ENCODE measurements at regions not wholly inside any gene's neighbourhood (a gene's known extent, or its start where the extent isn't known, plus 50 kb on each side); places are given as distances from the start of the nearest gene placed in this dataset.
"Not testable (repeated sequence)": the region's sequence is repeated elsewhere in the genome, so short reads cannot be mapped to it uniquely, and the experiment has no call there.

DNA sequence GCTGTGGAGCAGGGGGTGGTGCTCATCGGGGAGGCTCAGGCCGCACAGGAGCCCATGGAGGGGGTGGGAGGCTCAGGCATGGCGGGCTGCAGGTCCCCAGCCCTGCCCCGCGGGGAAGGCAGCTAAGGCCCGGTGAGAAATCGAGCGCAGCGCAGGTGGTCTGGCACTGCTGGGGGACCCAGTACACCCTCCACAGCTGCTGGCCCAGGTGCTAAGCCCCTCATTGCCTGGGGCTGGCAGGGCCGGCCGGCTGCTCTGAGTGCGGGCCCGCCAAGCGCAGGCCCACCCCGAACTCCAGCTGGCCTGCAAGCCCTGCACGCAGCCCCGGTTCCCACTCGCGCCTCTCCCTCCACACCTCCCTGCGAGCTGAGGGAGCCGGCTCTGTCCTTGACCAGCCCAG lies 257.3 kb upstream of the CNTN5 start:
- DNase-seq (ENCODE audit: extremely low read depth in 1 of 11, low read depth in 9 of 11, low spot score in 4 of 11) = not testable (repeated sequence)

DNA sequence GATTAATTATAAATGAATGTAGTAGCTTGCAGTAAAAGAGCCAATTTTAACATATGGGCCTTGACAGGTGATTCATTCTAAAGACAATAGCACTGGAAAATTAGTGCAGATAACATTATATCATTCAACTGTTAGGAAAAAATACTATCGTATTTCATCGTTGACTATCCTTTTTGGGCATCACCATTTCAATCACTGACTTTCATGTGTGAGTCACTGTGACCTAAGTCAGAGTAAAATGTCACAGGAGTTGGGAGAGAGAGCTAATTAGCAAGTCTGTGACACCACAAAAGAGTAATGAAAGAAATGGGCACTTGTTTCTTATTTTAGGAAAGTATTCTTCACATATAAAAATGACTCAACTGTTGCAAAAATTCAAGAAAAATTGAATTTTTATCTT lies 253.8 kb upstream of the CNTN5 start:
- no peak for DNase-seq (ENCODE audit: extremely low read depth in 1 of 11, low read depth in 9 of 11, low spot score in 4 of 11)

DNA sequence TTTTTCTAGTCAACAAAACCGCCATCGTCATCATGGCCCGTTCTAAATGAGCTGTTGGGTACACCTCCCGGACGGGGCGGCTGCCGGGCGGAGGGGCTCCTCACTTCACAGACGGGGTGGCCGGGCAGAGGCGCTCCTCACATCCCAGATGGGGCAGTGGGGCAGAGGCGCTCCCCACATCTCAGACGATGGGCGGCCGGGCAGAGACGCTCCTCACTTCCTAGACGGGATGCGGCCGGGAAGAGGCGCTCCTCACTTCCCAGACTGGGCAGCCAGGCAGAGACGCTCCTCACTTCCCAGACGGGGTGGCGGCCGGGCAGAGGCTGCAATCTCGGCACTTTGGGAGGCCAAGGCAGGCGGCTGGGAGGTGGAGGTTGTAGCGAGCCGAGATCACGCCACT lies 250.7 kb upstream of the CNTN5 start:
- DNase-seq (ENCODE audit: extremely low read depth in 1 of 11, low read depth in 9 of 11, low spot score in 4 of 11) = not testable (repeated sequence)

DNA sequence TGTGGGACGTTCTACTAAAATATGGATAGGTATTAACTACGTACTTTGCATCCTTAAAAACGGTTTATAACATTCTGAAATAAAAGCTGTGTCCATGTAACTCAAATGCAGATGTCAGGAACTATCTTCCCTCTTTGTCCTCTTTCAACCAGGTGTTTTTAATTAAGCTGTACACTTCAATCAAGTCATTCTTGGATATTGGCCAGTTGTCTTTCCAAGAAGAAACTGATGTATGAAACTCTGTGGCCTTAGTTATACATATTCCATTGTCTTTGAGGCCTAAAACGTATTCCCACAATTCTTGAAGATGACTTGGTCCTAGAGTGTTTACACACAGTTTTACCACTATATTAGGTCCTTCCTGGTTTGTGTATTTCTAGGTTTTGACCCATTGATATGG lies 249.0 kb upstream of the CNTN5 start:
- DNase-seq (ENCODE audit: extremely low read depth in 1 of 11, low read depth in 9 of 11, low spot score in 4 of 11) = no peak

DNA sequence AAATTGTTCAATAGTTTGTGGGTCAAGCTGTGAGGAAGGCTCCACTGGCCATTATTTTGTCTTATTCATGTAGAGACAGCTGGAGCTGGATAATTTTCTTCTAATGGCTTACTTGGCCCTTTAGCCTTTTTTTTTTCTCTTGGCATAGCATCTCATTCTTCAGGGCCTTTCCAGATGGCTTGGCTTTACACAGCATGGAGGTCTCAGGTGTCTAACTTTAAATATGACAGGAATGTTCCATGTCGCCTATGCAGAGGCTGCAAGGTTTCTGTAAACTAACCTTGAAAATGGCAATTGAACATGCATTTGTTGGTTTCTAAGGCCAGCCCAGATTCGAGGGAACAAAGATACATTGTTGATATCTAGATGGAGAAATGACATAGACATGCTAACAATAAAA lies 247.9 kb upstream of the CNTN5 start:
- DNase-seq (ENCODE audit: extremely low read depth in 1 of 11, low read depth in 9 of 11, low spot score in 4 of 11) = peak in 1 of 11 donors; percentile 7

DNA sequence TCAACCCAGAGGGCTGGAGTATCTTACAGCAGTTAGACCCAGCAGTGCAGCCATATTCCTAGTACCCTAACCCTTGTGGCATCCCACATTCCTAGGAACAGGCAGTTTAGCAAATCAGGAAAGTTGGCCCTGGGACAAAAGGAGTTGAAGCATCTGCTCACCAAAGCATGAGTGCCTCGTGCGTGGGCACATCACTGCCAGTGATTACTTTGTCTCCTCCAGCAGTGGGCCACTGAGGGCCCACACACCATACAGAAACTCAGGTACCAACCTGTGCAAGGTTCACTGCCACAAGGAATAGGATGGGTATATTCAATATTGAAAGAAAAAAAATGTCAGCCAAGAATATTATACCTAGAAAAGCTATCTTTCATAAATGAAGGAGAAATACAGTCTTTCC lies 227.5 kb upstream of the CNTN5 start:
- DNase-seq (ENCODE audit: extremely low read depth in 1 of 11, low read depth in 9 of 11, low spot score in 4 of 11) = no peak

DNA sequence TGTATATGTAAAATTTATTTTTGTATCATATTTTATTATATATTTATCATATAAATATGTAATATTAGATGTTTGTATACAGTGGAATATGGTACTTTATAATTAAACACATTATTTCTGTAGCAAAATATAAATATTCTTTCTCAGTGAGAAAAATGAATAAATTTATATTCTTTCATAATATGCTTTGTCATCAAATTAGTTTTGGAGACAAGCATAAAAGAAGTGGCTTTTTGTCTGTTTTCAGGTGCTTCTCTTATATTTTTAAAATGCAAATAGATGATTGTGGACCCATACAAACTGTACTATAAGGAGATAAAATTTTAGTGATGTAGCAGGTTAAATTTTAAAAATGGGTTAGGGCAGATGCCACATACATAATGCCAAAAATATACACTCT lies 222.4 kb upstream of the CNTN5 start:
- no peak for DNase-seq (ENCODE audit: extremely low read depth in 1 of 11, low read depth in 9 of 11, low spot score in 4 of 11)

DNA sequence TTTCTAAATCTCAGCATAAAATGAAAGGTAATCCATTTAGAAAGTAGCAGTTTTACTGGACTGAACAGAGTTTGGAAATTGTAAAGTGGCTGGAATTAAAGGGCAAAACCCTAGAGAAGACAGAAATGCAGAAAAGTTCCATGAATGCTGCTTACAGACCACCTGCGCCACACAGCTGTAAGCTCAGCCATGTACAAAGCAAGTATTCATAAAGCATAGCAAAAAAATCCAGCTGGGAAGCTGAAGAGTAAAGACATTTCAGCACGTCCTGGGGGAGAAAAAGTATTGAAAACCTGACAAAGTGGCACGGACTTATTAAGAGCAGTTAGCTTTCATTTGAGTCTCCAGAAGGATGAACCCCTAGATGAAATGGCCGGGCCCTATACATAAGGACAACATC lies 220.1 kb upstream of the CNTN5 start:
- no peak for DNase-seq (ENCODE audit: extremely low read depth in 1 of 11, low read depth in 9 of 11, low spot score in 4 of 11)

DNA sequence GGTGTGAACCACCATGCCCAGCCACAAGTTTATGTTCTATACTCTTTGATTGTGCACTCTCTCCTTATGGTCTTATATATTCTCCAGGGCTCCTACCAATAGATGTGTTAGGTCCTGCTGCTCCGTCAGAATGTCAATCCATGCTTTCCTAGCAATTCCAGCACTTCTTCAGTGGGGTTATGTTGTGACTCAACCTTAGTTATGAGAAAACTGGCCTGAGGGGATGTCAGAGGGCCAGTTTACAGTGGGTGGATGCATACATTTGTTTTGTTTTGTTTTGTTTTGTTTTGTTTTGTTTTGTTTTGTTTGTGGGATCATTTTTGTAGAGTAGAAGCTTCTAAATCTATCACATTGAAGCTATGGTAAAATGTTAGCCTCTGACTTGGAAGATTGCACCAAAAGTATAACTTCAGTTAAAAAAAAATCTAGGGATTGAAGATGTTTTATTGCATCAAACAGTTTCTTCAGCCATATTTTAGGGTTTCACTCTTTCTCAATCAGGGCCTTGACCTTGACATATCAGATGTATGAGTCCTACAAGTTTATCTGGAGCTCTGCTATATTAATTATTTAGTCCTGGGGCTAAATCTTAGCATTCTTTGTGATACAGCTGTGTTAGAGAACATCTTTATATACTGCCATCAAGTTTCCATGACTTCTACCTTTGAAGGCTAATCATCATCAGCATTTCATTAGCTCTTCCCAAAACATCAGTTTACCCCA lies 191.6 kb upstream of the CNTN5 start:
- no peak for DNase-seq (ENCODE audit: extremely low read depth in 1 of 11, low read depth in 9 of 11, low spot score in 4 of 11)

DNA sequence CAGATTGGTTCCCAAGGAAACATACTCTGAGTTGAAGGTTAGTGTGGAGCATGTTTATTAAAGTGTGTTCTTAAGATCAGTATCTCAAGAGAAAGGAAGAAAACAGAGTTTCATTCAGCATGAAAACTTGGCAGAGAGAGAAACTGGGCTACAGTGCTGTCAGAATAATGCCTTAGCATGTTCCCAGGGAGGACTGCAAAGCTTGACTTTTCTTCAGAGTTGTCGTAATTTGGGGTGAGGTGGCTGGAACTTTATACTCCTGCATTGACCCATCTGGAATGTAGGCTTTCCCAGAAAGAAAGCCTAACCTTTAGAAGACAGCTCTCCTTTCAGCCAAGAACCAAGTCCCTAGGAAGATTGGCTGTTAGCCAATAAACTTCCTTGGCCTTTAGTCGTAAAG lies 190.8 kb upstream of the CNTN5 start:
- DNase-seq (ENCODE audit: extremely low read depth in 1 of 11, low read depth in 9 of 11, low spot score in 4 of 11) = no peak

DNA sequence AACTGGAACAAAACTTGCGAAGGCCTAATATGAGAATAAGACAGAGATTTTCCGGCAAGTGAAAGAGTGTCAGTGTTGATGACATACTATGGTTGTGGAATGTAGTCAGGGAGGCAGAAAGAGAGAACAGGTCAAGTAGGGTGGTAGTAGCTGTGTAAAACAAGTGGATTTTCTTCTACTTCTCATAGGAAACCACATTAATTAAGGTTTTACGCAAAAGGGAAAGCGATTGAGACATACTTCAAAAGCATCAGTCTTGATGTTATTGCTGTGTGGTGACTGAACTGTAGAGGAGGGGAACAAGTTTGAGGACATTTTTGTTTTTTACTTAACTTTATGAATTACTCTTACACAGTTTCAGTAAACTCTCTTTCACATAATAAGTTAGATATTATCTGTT lies 186.0 kb upstream of the CNTN5 start:
- no peak for DNase-seq (ENCODE audit: extremely low read depth in 1 of 11, low read depth in 9 of 11, low spot score in 4 of 11)

DNA sequence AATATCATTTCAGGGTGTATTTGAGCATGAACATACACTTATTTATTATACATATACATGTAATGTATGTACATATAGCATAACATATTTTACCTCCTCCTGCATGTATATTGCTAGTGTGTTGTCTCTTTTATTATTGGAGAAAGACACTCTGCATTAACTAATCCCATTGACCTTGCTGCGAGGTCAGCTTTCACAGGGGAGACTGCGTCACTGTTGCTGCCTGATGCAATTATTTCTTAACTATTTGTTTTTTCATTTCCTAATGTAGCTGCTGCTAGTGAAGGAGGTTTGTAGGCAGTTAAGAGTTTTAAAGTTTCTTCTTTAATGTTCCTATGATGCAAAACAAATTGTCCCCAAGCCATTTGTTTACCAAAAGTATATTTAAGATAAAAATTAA lies 185.4 kb upstream of the CNTN5 start:
- DNase-seq (ENCODE audit: extremely low read depth in 1 of 11, low read depth in 9 of 11, low spot score in 4 of 11) = no peak

DNA sequence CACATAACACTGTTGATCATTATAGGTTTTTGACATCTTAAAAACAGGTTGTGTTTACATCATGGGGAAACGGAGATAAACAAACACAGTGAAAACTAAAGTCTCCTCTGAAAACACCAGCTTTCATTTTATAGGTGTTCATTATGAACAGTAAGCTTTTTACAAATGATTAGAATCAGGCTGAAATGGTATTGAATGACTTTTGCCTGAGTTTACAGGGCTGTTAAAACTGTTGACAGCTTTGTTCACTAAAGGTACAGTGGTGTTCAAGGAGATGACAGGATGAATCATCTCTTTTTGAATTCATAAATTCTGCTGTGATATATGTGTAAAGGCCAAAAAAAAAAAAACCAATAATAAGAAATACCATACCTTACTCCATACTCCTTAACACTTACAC lies 184.6 kb upstream of the CNTN5 start:
- no peak for DNase-seq (ENCODE audit: extremely low read depth in 1 of 11, low read depth in 9 of 11, low spot score in 4 of 11)

DNA sequence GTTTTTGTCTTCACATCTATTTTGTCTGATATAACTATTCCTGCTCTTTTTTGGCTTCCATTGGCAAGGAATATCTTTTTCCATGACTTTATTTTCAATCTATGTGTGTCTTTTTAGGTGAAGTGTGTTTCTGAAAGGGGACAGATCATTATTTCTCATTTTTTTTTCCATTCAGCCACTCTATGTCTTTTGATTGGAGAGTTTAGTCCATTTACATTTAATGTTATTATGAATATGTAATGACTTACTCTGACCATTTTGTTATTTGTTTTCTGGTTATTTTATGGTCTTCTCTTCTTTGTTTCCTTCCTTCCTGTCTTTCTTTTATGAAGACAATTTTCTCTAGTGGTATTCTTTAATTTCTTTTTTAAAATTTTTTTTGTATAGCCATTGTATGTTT lies 178.6 kb upstream of the CNTN5 start:
- no peak for DNase-seq (ENCODE audit: extremely low read depth in 1 of 11, low read depth in 9 of 11, low spot score in 4 of 11)

DNA sequence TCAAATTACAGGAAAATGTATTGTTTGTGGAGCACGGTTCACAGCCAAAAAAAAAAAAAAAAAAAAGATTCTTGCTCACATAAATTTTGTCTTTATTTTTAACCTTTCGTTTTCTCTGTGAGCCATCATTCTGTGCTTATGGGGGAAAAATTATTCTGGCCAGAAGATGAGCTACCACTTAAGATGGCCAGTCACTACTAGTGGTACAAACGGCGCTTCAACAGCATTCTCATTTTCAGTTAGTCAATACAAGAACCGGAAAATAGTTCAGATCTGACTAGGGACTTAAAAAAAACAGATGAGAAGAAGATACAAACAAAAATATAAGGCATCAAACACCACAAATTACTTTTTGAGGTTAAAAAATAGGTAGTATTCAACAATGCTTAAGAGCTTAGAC lies 158.6 kb upstream of the CNTN5 start:
- DNase-seq (ENCODE audit: extremely low read depth in 1 of 11, low read depth in 9 of 11, low spot score in 4 of 11) = no peak

DNA sequence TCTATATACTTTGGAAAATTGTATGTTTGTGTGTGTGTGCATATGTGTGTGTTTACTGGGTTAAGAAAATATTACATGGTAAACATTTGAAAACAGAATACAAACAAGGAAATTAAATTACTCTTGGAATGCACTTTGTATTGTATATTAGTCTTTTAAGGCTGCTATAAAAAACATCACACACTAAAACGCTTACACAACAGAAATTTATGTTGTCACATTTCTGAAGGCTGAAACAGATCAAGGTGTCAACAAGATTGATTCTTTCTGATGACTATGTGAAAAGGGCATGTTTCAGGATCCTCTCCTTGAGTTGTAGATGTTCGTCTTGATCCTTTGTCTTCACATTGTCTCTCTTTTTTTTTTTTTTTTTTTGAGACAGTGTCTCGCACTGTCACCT lies 149.1 kb upstream of the CNTN5 start:
- DNase-seq (ENCODE audit: extremely low read depth in 1 of 11, low read depth in 9 of 11, low spot score in 4 of 11) = no peak

DNA sequence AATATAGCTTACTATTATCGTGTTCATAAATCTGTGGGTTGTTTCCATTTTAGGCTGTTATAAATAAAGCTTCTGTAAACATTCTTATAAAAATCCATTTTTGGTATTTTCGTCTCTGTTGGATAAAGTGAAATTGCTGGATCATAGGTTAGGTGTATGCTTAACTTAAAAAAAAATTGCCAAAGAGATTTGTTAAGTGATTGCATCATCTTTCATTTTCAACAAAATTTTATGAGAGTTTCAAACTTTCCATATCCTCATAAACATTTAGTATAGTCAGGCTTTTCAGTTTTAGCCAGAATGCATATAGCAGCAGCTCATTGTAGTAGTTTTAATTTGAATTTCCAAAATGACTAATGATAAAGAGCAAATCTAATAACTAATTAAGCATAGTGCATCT lies 146.7 kb upstream of the CNTN5 start:
- DNase-seq (ENCODE audit: extremely low read depth in 1 of 11, low read depth in 9 of 11, low spot score in 4 of 11) = no peak

DNA sequence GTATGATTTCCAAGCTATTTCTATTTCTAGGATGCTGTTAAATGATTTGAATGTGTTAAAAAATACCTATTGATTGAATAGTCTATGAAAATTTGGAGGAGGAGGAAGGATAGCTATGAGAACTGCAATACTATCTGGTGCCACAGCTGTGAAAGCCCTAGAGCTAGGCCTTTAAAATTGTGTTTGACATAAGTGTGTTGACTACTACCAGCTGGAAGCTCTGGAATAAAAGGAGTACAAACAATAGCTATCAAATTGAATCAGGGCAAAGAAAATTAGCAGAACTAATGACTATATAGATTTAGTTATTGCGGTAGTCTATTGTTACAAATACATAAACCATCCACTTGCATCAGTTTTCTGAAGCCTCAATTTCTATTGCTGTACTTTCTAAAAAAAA lies 124.8 kb upstream of the CNTN5 start:
- DNase-seq (ENCODE audit: extremely low read depth in 1 of 11, low read depth in 9 of 11, low spot score in 4 of 11) = no peak

DNA sequence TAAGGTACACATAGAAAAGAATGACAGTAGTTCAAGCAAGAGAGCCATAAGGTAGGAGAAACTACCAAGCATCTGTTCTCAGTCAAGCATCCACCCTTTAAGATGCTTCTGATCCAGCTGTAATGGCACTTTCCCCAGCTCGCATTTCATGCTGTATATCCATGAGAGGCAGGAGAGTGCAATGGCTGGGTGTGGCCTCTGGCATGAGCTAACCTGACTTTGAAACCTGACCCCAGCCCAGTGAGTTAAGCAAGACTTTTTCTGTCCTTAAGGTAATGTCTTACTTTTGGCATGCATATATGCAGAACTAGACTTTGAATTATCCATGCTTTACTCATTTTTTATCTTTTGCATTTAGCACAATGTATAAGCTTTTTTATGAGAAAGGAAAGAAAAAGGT lies 79.8 kb upstream of the CNTN5 start:
- DNase-seq (ENCODE audit: extremely low read depth in 1 of 11, low read depth in 9 of 11, low spot score in 4 of 11) = no peak

DNA sequence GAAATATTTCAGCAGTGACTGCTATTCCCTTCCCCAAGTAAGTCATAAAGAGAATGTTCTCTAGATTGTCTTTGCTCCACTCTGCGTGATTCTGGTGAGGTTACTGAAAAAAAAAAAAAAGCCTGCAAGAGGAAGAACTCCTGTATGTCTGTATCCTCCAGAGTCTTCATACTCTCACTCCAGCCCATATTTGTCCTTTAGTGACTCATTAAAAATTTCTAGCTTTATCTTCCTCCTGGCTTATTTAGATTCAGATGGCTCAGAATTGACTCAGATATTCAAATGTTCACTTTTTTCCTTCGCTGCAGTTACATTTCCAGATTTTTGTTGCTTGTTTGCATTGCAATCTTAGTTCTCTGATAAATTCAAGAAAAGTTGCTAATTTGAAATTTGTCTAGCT lies 76.3 kb upstream of the CNTN5 start:
- DNase-seq (ENCODE audit: extremely low read depth in 1 of 11, low read depth in 9 of 11, low spot score in 4 of 11) = no peak

DNA sequence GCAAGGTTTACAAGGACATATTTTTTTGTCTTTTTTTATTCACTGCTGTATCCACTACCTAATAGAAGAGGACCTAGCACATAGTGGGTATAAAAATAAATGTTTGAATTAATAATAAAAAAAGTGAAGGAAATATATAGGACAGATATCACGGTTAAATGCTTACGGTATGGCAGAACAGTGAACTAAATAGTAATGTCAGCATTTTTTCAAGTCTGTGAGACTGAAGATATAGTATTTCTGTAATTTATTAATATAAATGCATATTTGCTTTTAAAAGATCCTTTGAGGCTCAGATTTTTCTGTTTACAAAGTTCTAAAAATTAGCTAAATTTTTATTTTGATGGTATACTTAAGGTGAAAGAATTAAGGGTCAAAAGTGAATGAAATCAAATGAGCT lies 68.6 kb upstream of the CNTN5 start:
- DNase-seq (ENCODE audit: extremely low read depth in 1 of 11, low read depth in 9 of 11, low spot score in 4 of 11) = no peak

DNA sequence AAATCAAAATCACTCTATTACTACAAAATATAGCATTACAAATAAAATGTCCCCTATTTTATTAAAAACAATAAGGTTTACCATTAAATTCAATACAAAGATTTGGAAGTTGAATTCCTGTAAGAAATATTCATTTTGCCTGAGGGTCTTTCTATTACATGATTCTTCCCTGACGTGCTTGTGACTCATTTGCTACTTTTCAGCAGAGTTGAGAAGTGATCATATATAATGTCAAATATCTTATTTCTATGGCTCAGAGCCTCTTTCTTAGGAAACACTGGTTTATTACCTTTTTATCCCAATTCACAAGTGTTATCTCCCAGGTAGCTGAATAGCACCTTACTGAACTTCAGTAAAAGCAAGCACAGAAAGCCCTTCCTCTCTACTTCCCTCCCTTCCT lies 65.2 kb upstream of the CNTN5 start:
- no peak for DNase-seq (ENCODE audit: extremely low read depth in 1 of 11, low read depth in 9 of 11, low spot score in 4 of 11)
